SK-N-SH treated with all-trans-retinoic acid at 6 μM for 48 hours (cell line): ENCODE measurements at regions not wholly inside any gene's neighbourhood (a gene's known extent, or its start where the extent isn't known, plus 50 kb on each side); places are given as distances from the start of the nearest gene placed in this dataset.

Source experiments
- ATAC-seq: fragments of 200-7000 bp; cut with Tn5 transposase; 3 replicates; pipeline ENCODE4 v1.9.1; 2020; ENCODE audit warnings: mild to moderate bottlenecking, moderate library complexity
- ARNTL ChIP-seq: fragments of 450-650 bp; formaldehyde crosslinking; IDR thresholded peaks from 2 replicates; pipeline ENCODE4 v1.5.0; 2020; ENCODE audit warnings: low read depth, mild to moderate bottlenecking, moderate library complexity, borderline replicate concordance
- BACH2 ChIP-seq: fragments of 250-450 bp; sonication (Bioruptor Pico); IDR thresholded peaks from 2 replicates; pipeline ENCODE4 v1.9.0; 2021; ENCODE audit warnings: mild to moderate bottlenecking, borderline replicate concordance
- ESRRG ChIP-seq: fragments of 250-450 bp; sonication (Bioruptor Pico); IDR thresholded peaks from 2 replicates; pipeline ENCODE4 v1.6.1; 2021; ENCODE audit warnings: mild to moderate bottlenecking
- GLIS3 ChIP-seq: fragments of 250-450 bp; sonication (Bioruptor Pico); IDR thresholded peaks from 2 replicates; pipeline ENCODE4 v1.5.0; 2020; ENCODE audit warnings: mild to moderate bottlenecking, moderate library complexity
- ISL1 ChIP-seq: fragments of 250-450 bp; sonication (Bioruptor Pico); IDR thresholded peaks from 2 replicates; pipeline ENCODE4 v2.1.2; 2022; ENCODE audit warnings: mild to moderate bottlenecking, moderate library complexity
- OSR1 ChIP-seq: fragments of 250-450 bp; sonication (Bioruptor Pico); IDR thresholded peaks from 2 replicates; pipeline ENCODE4 v1.8.0; 2022; ENCODE audit warnings: moderate library complexity, mild to moderate bottlenecking, inconsistent platforms
- PPARA ChIP-seq: fragments of 250-450 bp; sonication (Bioruptor Pico); IDR thresholded peaks from 2 replicates; pipeline ENCODE4 v1.5.0; 2020; ENCODE audit warnings: mild to moderate bottlenecking, borderline replicate concordance
- RARB ChIP-seq: fragments of 250-450 bp; sonication (Bioruptor Pico); IDR thresholded peaks from 2 replicates; pipeline ENCODE4 v1.8.0; 2021; ENCODE audit warnings: mild to moderate bottlenecking, moderate library complexity
- SNAI2 ChIP-seq: fragments of 250-450 bp; sonication (Bioruptor Pico); IDR thresholded peaks from 2 replicates; pipeline ENCODE4 v1.5.0; 2020; ENCODE audit warnings: mild to moderate bottlenecking, moderate library complexity
- TCF4 ChIP-seq: fragments of 250-450 bp; sonication (Bioruptor Pico); IDR thresholded peaks from 2 replicates; pipeline ENCODE4 v1.8.0; 2021; ENCODE audit warnings: mild to moderate bottlenecking, moderate library complexity, borderline replicate concordance
- TOX ChIP-seq: fragments of 250-450 bp; sonication (Bioruptor Pico); IDR thresholded peaks from 2 replicates; pipeline ENCODE4 v1.8.0; 2021; ENCODE audit warnings: mild to moderate bottlenecking, moderate library complexity, borderline replicate concordance
- ZC3H10 ChIP-seq: fragments of 250-450 bp; sonication (Bioruptor Pico); IDR thresholded peaks from 2 replicates; pipeline ENCODE4 v1.5.1; 2021; ENCODE audit warnings: mild to moderate bottlenecking, moderate library complexity
- ZFP3 ChIP-seq: fragments of 250-450 bp; sonication (Bioruptor Pico); IDR thresholded peaks from 2 replicates; pipeline ENCODE4 v1.5.0; 2020; ENCODE audit warnings: mild to moderate bottlenecking, moderate library complexity
- ZFP30 ChIP-seq: fragments of 450-650 bp; formaldehyde crosslinking; IDR thresholded peaks from 2 replicates; pipeline ENCODE4 v1.5.0; 2022; ENCODE audit warnings: mild to moderate bottlenecking, moderate library complexity
- ZNF565 ChIP-seq: fragments of 450-650 bp; formaldehyde crosslinking; conservative IDR thresholded peaks from 2 replicates; pipeline ENCODE4 v1.5.0; 2020; ENCODE audit warnings: low read depth, mild to moderate bottlenecking, moderate library complexity
- ZNF70 ChIP-seq: fragments of 450-650 bp; formaldehyde crosslinking; IDR thresholded peaks from 2 replicates; pipeline ENCODE4 v1.5.0; 2020; ENCODE audit warnings: mild to moderate bottlenecking, moderate library complexity
- ZNF8 ChIP-seq: fragments of 450-650 bp; formaldehyde crosslinking; IDR thresholded peaks from 2 replicates; pipeline ENCODE4 v1.5.0; 2020; ENCODE audit warnings: mild to moderate bottlenecking, moderate library complexity
- TF ChIP-seq, protein P1 (sequence below): fragments of 250-450 bp; sonication (Bioruptor Pico); IDR thresholded peaks from 2 replicates; pipeline ENCODE4 v1.5.1; 2021; ENCODE audit warnings: mild to moderate bottlenecking, moderate library complexity
- TF ChIP-seq, protein P2 (sequence below): fragments of 250-450 bp; sonication (Bioruptor Pico); IDR thresholded peaks from 2 replicates; pipeline ENCODE4 v1.5.0; 2020; ENCODE audit warnings: mild to moderate bottlenecking, moderate library complexity
- TF ChIP-seq, protein P3 (sequence below): fragments of 250-450 bp; sonication (Bioruptor Pico); IDR thresholded peaks from 2 replicates; pipeline ENCODE4 v1.5.1; 2020; ENCODE audit warnings: low read depth, mild to moderate bottlenecking, moderate library complexity
- TF ChIP-seq, protein P4 (sequence below): fragments of 250-450 bp; sonication (Bioruptor Pico); IDR thresholded peaks from 2 replicates; pipeline ENCODE4 v1.8.0; 2021; ENCODE audit warnings: low read depth, mild to moderate bottlenecking, moderate library complexity, borderline replicate concordance

DNA sequence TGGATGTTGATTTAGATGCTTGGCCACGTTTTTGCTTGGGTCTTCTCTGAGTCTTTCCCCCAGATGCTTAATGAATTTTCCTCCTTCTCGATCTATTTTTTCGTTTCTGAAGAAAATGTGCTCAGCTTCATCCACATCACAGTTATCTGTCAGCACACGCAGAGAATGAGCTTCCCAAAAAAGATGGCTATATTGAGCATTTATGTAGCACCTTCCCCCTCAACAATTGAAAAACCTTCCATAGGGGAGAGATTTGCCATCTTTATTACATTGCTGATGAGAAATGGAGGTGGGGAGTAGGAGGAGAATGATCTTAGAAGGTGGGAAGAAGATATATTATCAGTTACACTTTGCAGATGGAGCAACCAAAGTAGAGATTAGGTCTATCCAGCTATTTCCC, 228.1 kb upstream of the PHYHIPL start:
- no peak for ATAC-seq
- no peak for TF ChIP-seq PPARA (CRISPR knock-in tag)
- TF ChIP-seq SNAI2 (CRISPR knock-in tag), result no peak
- TF ChIP-seq, protein P1, sequence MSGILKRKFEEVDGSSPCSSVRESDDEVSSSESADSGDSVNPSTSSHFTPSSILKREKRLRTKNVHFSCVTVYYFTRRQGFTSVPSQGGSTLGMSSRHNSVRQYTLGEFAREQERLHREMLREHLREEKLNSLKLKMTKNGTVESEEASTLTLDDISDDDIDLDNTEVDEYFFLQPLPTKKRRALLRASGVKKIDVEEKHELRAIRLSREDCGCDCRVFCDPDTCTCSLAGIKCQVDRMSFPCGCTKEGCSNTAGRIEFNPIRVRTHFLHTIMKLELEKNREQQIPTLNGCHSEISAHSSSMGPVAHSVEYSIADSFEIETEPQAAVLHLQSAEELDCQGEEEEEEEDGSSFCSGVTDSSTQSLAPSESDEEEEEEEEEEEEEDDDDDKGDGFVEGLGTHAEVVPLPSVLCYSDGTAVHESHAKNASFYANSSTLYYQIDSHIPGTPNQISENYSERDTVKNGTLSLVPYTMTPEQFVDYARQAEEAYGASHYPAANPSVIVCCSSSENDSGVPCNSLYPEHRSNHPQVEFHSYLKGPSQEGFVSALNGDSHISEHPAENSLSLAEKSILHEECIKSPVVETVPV (CRISPR knock-in tag), result no peak
- no peak for TF ChIP-seq ZNF565 (CRISPR knock-in tag)
- TF ChIP-seq ZC3H10, result no peak
- TF ChIP-seq, protein P2, sequence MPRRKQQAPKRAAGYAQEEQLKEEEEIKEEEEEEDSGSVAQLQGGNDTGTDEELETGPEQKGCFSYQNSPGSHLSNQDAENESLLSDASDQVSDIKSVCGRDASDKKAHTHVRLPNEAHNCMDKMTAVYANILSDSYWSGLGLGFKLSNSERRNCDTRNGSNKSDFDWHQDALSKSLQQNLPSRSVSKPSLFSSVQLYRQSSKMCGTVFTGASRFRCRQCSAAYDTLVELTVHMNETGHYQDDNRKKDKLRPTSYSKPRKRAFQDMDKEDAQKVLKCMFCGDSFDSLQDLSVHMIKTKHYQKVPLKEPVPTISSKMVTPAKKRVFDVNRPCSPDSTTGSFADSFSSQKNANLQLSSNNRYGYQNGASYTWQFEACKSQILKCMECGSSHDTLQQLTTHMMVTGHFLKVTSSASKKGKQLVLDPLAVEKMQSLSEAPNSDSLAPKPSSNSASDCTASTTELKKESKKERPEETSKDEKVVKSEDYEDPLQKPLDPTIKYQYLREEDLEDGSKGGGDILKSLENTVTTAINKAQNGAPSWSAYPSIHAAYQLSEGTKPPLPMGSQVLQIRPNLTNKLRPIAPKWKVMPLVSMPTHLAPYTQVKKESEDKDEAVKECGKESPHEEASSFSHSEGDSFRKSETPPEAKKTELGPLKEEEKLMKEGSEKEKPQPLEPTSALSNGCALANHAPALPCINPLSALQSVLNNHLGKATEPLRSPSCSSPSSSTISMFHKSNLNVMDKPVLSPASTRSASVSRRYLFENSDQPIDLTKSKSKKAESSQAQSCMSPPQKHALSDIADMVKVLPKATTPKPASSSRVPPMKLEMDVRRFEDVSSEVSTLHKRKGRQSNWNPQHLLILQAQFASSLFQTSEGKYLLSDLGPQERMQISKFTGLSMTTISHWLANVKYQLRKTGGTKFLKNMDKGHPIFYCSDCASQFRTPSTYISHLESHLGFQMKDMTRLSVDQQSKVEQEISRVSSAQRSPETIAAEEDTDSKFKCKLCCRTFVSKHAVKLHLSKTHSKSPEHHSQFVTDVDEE (CRISPR knock-in tag), result no peak

DNA sequence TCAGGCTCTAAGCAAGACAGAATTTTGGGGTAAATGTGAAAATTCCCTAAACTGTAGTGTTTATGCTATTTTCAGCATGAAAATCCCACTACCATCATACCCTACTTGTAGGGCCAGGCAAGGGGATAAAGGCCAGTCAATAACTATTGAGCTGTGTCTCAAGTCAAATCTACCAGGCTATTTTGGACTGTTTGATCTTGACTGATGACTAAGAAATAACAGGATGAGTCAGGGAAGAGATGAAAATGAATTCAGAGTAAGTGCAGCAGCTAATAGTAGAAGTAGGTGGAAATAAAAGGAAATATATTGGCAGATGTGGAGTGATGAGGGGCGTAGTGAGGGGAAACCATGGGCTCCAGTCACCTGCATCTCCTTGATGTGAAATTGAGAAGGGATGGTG, 225.8 kb upstream of the PHYHIPL start:
- peak; percentile 57; the same call in 2 of the 3 replicates for ATAC-seq
- TF ChIP-seq PPARA (CRISPR knock-in tag), result no peak
- TF ChIP-seq ZC3H10, result no peak
- TF ChIP-seq ARNTL, result no peak
- no peak for TF ChIP-seq ZNF565 (CRISPR knock-in tag)
- TF ChIP-seq RARB (CRISPR knock-in tag), result no peak

DNA sequence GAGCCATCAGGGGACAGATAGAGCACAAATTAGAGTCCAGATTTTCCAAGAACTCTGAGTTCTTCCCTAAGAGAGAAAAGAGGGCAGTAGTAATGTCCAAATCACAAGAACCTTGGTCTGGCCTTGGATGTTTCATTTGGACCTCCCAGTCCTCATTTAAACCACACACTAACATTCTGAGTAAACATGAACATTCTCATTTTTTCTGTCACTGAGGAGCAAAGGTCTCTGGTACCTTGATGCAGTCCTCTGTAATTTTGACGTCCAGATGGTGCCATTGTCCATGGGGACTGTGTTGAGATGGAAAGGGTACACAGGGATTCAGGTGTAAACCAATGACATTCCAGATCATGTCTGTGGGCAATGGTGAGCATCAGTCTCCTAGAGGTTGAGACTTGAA, 225.4 kb upstream of the PHYHIPL start:
- ATAC-seq, result no peak

DNA sequence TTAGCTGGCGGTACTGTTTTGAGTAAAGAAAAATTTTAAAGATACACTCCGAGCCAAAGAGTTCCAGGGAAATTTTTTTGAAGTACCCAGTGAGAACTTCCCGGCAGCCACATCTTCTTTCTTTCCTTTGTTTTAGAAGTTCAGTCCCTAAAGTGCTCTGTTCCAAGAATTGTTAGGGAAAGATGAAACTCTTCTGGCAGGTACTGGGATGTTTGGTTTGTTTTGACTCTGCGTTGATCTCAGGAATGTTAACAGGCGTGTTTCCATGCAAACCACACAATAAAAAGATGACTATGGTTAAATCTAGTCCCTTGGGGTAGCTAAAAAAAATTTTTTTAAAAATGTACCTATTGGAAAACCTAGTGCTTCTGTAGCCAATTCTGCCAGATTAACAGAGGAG, 224.7 kb upstream of the PHYHIPL start:
- no peak for ATAC-seq
- TF ChIP-seq BACH2 (CRISPR knock-in tag) (no peak), TCF4 (no peak), PPARA (CRISPR knock-in tag) (no peak), ESRRG (no peak), SNAI2 (CRISPR knock-in tag) (no peak), TOX (CRISPR knock-in tag) (no peak), ZNF8 (CRISPR knock-in tag) (no peak), ZC3H10 (no peak), ZFP30 (no peak), OSR1 (CRISPR knock-in tag) (no peak), ZNF70 (no peak), GLIS3 (CRISPR knock-in tag) (no peak), ZFP3 (CRISPR knock-in tag) (no peak), ISL1 (CRISPR knock-in tag) (no peak)
- TF ChIP-seq, protein P1 (CRISPR knock-in tag), result no peak
- TF ChIP-seq, protein P3, sequence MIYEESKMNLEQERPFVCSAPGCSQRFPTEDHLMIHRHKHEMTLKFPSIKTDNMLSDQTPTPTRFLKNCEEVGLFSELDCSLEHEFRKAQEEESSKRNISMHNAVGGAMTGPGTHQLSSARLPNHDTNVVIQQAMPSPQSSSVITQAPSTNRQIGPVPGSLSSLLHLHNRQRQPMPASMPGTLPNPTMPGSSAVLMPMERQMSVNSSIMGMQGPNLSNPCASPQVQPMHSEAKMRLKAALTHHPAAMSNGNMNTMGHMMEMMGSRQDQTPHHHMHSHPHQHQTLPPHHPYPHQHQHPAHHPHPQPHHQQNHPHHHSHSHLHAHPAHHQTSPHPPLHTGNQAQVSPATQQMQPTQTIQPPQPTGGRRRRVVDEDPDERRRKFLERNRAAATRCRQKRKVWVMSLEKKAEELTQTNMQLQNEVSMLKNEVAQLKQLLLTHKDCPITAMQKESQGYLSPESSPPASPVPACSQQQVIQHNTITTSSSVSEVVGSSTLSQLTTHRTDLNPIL, result no peak

More for the DNA sequence above, 225.4 kb upstream of the PHYHIPL start:
- TF ChIP-seq SNAI2 (CRISPR knock-in tag) (no peak), PPARA (CRISPR knock-in tag) (no peak), TCF4 (no peak), ARNTL (no peak), ZC3H10 (no peak)
- TF ChIP-seq, protein P4, sequence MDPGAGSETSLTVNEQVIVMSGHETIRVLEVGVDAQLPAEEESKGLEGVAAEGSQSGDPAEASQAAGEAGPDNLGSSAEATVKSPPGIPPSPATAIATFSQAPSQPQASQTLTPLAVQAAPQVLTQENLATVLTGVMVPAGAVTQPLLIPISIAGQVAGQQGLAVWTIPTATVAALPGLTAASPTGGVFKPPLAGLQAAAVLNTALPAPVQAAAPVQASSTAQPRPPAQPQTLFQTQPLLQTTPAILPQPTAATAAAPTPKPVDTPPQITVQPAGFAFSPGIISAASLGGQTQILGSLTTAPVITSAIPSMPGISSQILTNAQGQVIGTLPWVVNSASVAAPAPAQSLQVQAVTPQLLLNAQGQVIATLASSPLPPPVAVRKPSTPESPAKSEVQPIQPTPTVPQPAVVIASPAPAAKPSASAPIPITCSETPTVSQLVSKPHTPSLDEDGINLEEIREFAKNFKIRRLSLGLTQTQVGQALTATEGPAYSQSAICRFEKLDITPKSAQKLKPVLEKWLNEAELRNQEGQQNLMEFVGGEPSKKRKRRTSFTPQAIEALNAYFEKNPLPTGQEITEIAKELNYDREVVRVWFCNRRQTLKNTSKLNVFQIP (CRISPR knock-in tag), result no peak
- TF ChIP-seq, protein P1 (CRISPR knock-in tag), result no peak
- TF ChIP-seq, protein P3, result no peak
